GM21528 (cell line): ENCODE measurements at regions not wholly inside any gene's neighbourhood (a gene's known extent, or its start where the extent isn't known, plus 50 kb on each side); places are given as distances from the start of the nearest gene placed in this dataset.

Source experiments
- ATAC-seq: cut with Tn5 transposase; IDR thresholded peaks from one replicate; pipeline ENCODE4 v1.9.1; 2021; ENCODE audit warnings: mild to moderate bottlenecking, moderate library complexity; ENCODE audit not compliant: unreplicated experiment, low FRiP score

- ATAC-seq = no peak
These were observed 139.7 kb upstream of the SPRY1 start for GRCh38 chr4:123256901-123257300.

GRCh38 chr4:123257591-123257990 lies 139.0 kb upstream of the SPRY1 start:
- no peak for ATAC-seq

- ATAC-seq = no peak
These were observed 136.6 kb upstream of the SPRY1 start for GRCh38 chr4:123259676-123260646.

GRCh38 chr4:123260653-123261052 lies 135.9 kb upstream of the SPRY1 start:
- no peak for ATAC-seq

GRCh38 chr4:123262080-123262479 lies 134.5 kb upstream of the SPRY1 start:
- ATAC-seq = no peak

GRCh38 chr4:123265443-123265842 lies 131.2 kb upstream of the SPRY1 start:
- ATAC-seq = no peak

GRCh38 chr4:123266221-123266620 lies 130.4 kb upstream of the SPRY1 start:
- ATAC-seq = no peak

GRCh38 chr4:123278755-123279154 lies 117.8 kb upstream of the SPRY1 start:
- no peak for ATAC-seq

GRCh38 chr4:123283371-123283895 lies 113.2 kb upstream of the SPRY1 start:
- no peak for ATAC-seq

GRCh38 chr4:123284168-123284567 lies 112.4 kb upstream of the SPRY1 start:
- no peak for ATAC-seq

GRCh38 chr4:123286903-123287466 lies 109.6 kb upstream of the SPRY1 start:
- no peak for ATAC-seq

- ATAC-seq = peak; percentile 65
These were observed 108.1 kb upstream of the SPRY1 start for GRCh38 chr4:123288309-123289025.

GRCh38 chr4:123291329-123291728 lies 105.3 kb upstream of the SPRY1 start:
- ATAC-seq = no peak

- ATAC-seq = no peak
These were observed 98.8 kb upstream of the SPRY1 start for GRCh38 chr4:123297836-123298235.

GRCh38 chr4:123298261-123298660 lies 98.3 kb upstream of the SPRY1 start:
- no peak for ATAC-seq

- ATAC-seq = no peak
These were observed 97.8 kb upstream of the SPRY1 start for GRCh38 chr4:123298801-123299200.

- ATAC-seq = no peak
These were observed 97.3 kb upstream of the SPRY1 start for GRCh38 chr4:123299212-123299691.

- ATAC-seq = no peak
These were observed 96.2 kb upstream of the SPRY1 start for GRCh38 chr4:123300222-123301039.

- ATAC-seq = no peak
These were observed 94.7 kb upstream of the SPRY1 start for GRCh38 chr4:123301923-123302322.
